HFFc6 (cell line): ENCODE measurements at regions not wholly inside any gene's neighbourhood (a gene's known extent, or its start where the extent isn't known, plus 50 kb on each side); places are given as distances from the start of the nearest gene placed in this dataset.

ENCODE experiments used
- DNase-seq: peaks from one replicate; pipeline ENCODE4 v3.0.0-alpha.2; 2018
- H3K27ac Mint-ChIP-seq: 2 replicates; pipeline ENCODE4 v1.8.0; 2020; ENCODE audit warnings: mild to moderate bottlenecking, mixed read lengths
- H3K27me3 Mint-ChIP-seq: 2 replicates; pipeline ENCODE4 v1.8.0; 2021; ENCODE audit warnings: mild to moderate bottlenecking, moderate library complexity, mixed read lengths; ENCODE audit not compliant: insufficient read depth
- H3K36me3 Mint-ChIP-seq: 2 replicates; pipeline ENCODE4 v1.8.0; 2021; ENCODE audit warnings: low read depth, mixed read lengths
- H3K4me1 Mint-ChIP-seq: 2 replicates; pipeline ENCODE4 v1.8.0; 2020; ENCODE audit warnings: low read depth, mixed read lengths
- H3K4me3 Mint-ChIP-seq: 2 replicates; pipeline ENCODE4 v1.8.0; 2020; ENCODE audit warnings: mild to moderate bottlenecking, moderate library complexity, mixed read lengths
- H3K9me3 Mint-ChIP-seq: 2 replicates; pipeline ENCODE4 v1.8.0; 2020; ENCODE audit warnings: mild to moderate bottlenecking, mixed read lengths
- CTCF ChIP-seq: fragments of 200-600 bp; sonication (generic); IDR thresholded peaks from 2 replicates; pipeline ENCODE4 v1.5.0; 2021; ENCODE audit warnings: antibody characterized with exemption, mild to moderate bottlenecking

DNA sequence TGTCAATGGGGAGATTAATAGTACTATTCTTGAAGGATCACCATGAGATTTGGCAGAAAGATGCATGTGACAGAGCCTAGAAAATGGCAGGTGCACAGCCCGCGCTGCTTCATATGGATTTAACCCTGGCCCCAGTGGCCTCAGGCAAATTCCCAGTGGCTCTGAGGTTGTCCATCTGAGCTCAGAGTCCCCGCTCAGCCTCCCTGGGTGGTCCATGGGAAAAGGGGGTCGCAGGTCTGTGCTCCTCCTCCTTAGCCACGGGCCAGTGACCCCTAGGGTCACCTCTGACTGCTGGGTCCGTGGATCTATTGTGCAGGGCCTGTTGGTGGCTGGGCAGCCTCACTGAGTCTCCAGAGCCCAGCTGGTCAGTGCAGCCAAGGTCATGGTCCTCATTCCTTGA is 93.3 kb upstream of the BOD1 start:
- Mint-ChIP-seq H3K9me3 (no peaks in the 10 kb centered on the region), H3K36me3 (no peaks in the 10 kb centered on the region), H3K27me3 (no peaks in the 10 kb centered on the region; the same call in 1 of the 2 replicates), H3K27ac (no peak overlapping the region), H3K4me3 (no peak overlapping the region), H3K4me1 (peaks cover 36% of the 10 kb centered on the region)
- no peak for DNase-seq
- TF ChIP-seq CTCF = no peak

- no peaks in the 10 kb centered on the region for H3K36me3 Mint-ChIP-seq
- peaks cover 43% of the 10 kb centered on the region for H3K4me1 Mint-ChIP-seq
- no peak overlapping the region for H3K27ac Mint-ChIP-seq
Measured at GRCh38 chr5:173710528-173710927, 94.1 kb upstream of the BOD1 start.

DNA sequence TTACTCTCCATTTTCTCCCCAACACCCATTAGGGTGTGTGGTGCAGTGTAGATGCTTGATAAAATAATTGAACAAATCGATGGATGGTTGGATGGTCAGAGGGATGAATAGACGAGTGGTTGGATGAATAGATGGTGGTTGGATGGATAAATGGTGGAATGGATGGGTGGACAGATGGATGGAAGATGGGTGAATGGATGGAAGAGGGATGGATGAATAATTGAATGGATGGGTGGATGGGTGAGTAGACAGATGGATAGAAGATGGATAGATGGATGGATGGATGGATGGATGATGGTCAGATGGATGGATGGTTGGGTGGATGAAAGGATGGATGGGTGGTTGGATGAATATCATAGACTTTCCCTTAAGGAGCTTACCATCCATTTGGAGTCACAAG is 95.0 kb upstream of the BOD1 start:
- Mint-ChIP-seq H3K9me3 (no peaks in the 10 kb centered on the region), H3K27ac (no peak overlapping the region), H3K4me1 (peaks cover 47% of the 10 kb centered on the region)

More at GRCh38 chr5:173710528-173710927, 94.1 kb upstream of the BOD1 start:
- no peak overlapping the region for H3K4me3 Mint-ChIP-seq
- DNase-seq = no peak
- no peaks in the 10 kb centered on the region; the same call in 1 of the 2 replicates for H3K27me3 Mint-ChIP-seq
- no peak for TF ChIP-seq CTCF
- no peaks in the 10 kb centered on the region for H3K9me3 Mint-ChIP-seq

DNA sequence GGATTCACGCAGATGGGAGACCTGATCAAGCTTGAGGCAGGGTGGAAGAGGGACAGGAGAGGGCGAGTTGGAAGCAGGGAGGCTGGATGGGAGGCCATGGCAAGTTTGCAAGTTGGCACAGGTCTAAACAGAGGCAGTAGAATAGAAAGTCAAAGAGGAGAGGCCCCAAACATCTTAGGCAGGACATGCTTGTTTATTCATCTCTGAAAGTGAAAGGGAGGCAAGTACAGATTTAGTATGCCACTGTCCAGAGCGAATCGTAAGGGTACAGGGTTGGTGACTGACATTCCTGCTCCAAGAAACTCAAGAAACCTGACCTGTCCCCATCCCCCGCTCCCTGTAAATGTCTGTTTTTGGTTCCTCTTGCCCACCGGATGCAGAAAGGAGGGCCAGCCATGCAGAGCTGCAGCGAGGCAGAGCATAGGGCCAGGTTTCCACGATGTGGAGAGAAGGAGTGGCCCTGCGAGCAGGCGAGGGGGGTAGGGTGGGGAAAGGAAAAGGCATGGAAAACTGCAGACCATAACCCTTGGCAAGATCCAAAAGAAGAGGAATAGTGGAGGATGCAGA is 96.2 kb upstream of the BOD1 start:
- Mint-ChIP-seq H3K4me3 (no peak overlapping the region), H3K9me3 (no peaks in the 10 kb centered on the region), H3K4me1 (peaks cover 35% of the 10 kb centered on the region), H3K36me3 (no peaks in the 10 kb centered on the region), H3K27ac (no peak overlapping the region), H3K27me3 (no peaks in the 10 kb centered on the region; the same call in 1 of the 2 replicates)
- no peak for TF ChIP-seq CTCF
- no peak for DNase-seq

More for the DNA sequence above, 95.0 kb upstream of the BOD1 start:
- no peaks in the 10 kb centered on the region; the same call in 1 of the 2 replicates for H3K27me3 Mint-ChIP-seq
- no peak for TF ChIP-seq CTCF
- DNase-seq = no peak
- no peaks in the 10 kb centered on the region for H3K36me3 Mint-ChIP-seq
- H3K4me3 Mint-ChIP-seq = no peak overlapping the region

DNA sequence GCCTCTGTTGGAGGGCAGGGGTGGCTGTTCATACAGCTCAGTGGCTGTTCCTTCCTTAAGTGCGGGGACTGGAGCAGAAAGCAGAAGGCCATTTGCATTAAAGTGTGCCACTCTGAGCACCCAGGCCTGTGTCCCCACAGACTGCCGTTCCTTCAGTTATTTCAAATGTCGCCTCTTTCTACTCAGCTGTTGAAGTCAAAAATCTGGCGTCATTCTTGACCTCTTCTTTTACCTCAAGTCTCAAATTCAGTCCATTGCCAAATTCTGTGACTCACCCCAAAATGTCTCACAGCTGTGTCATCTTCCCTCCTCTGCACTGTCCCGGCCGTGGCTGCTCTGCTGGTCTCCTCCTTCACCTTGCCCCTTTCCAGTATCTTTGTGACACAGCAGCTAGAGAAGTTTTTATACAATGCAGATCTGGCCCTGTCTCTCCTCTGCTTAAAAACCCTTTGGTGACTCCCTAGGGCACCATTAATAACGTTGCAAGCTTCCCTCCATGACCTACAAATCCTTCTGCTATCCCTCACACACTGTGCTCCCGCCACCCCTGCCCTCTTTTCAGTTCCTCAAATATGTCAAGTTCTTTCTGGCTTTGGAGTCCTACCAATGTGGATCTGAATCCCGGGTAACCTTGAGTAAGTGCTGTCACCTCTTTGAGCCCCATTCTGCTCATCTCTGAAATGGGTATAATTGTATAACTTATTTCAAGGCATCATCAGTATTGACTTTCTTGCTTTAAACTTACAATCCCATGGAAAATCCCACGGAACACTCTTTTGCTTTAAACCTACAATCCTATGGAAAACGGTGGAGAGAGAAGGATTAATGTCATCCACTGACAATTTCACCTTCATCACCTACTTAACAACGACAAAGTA is 98.3 kb upstream of the BOD1 start:
- H3K4me1 Mint-ChIP-seq = peaks cover 32% of the 10 kb centered on the region
- no peaks in the 10 kb centered on the region for H3K36me3 Mint-ChIP-seq
- peak; percentile 91 for DNase-seq
- H3K9me3 Mint-ChIP-seq = no peaks in the 10 kb centered on the region
- H3K27ac Mint-ChIP-seq = peak overlapping the region; percentile 57
- TF ChIP-seq CTCF = no peak
- no peak overlapping the region; the same call in 1 of the 2 replicates for H3K4me3 Mint-ChIP-seq
- no peaks in the 10 kb centered on the region; the same call in 1 of the 2 replicates for H3K27me3 Mint-ChIP-seq
